DOHH2 (cell line): ENCODE measurements at regions not wholly inside any gene's neighbourhood (a gene's known extent, or its start where the extent isn't known, plus 50 kb on each side); places are given as distances from the start of the nearest gene placed in this dataset.

Experiments used
- EZH2phosphoT487 ChIP-seq: fragments of 200-600 bp; sonication (generic); IDR thresholded peaks from 2 replicates; pipeline ENCODE4 v1.6.1; 2017; ENCODE audit warnings: borderline replicate concordance, mild to moderate bottlenecking, antibody characterized with exemption, low read length, moderate library complexity, mixed read lengths
- TF ChIP-seq, protein P1 (sequence below): fragments of 200-600 bp; sonication (generic); IDR thresholded peaks from one replicate; pipeline ENCODE4 v1.5.1; 2014; ENCODE audit warnings: antibody characterized with exemption, mild to moderate bottlenecking, low read depth, low read length; ENCODE audit not compliant: poor library complexity, severe bottlenecking

DNA sequence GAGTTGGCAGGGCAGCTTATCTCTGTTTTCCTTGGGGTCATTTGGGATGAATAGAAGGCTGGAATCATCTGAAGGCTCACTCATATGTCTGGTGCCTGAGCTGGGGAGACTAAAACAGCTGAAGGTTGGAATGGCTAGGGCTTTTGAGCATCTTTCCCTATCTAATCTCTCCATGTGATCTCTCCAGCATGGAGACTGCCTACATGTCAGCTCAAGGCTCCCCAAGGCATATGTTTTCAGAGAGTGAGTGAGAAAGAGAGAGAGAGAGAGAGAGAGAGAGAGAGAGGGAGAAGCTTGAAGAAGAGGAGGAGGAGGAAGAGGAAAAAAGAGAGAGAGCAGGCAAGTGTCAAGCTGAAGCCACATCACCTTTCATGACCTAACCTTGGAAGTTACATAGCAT, 143.4 kb downstream of the EBLN2 start:
- TF ChIP-seq, protein P1, sequence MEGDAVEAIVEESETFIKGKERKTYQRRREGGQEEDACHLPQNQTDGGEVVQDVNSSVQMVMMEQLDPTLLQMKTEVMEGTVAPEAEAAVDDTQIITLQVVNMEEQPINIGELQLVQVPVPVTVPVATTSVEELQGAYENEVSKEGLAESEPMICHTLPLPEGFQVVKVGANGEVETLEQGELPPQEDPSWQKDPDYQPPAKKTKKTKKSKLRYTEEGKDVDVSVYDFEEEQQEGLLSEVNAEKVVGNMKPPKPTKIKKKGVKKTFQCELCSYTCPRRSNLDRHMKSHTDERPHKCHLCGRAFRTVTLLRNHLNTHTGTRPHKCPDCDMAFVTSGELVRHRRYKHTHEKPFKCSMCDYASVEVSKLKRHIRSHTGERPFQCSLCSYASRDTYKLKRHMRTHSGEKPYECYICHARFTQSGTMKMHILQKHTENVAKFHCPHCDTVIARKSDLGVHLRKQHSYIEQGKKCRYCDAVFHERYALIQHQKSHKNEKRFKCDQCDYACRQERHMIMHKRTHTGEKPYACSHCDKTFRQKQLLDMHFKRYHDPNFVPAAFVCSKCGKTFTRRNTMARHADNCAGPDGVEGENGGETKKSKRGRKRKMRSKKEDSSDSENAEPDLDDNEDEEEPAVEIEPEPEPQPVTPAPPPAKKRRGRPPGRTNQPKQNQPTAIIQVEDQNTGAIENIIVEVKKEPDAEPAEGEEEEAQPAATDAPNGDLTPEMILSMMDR = no peak
- no peak for TF ChIP-seq EZH2phosphoT487
